MM.1S (cell line): ENCODE measurements at regions not wholly inside any gene's neighbourhood (a gene's known extent, or its start where the extent isn't known, plus 50 kb on each side); places are given as distances from the start of the nearest gene placed in this dataset.

Experiments used
- DNase-seq: peaks from one replicate; pipeline ENCODE4 v3.0.0-alpha.2; 2015
- H2AFZ ChIP-seq: fragments of 300-600 bp; sonication (generic); 2 replicates; pipeline ENCODE4 v1.6.0; 2016; ENCODE audit warnings: antibody characterized with exemption, low read length
- H3F3A ChIP-seq: fragments of 300-600 bp; sonication (generic); 2 replicates; pipeline ENCODE4 v1.6.1; 2016; ENCODE audit warnings: mild to moderate bottlenecking, antibody characterized with exemption, low read length, moderate library complexity, mixed read lengths; ENCODE audit not compliant: insufficient read depth
- H3K27ac ChIP-seq: fragments of 300-600 bp; sonication (generic); 2 replicates; pipeline ENCODE4 v1.5.1; 2016; ENCODE audit warnings: mild to moderate bottlenecking, low read length
- H3K27me3 ChIP-seq: fragments of 300-600 bp; sonication (generic); replicated peaks from 2 replicates; pipeline ENCODE4 v1.6.0; 2016; ENCODE audit warnings: low read length; ENCODE audit not compliant: insufficient read depth
- H3K36me3 ChIP-seq: fragments of 300-600 bp; sonication (generic); replicated peaks from 2 replicates; pipeline ENCODE4 v1.6.1; 2016; ENCODE audit warnings: mild to moderate bottlenecking, low read length, mixed read lengths; ENCODE audit not compliant: insufficient read depth
- H3K4me1 ChIP-seq: fragments of 300-600 bp; sonication (generic); 2 replicates; pipeline ENCODE4 v1.6.1; 2016; ENCODE audit warnings: low read length, mixed read lengths
- H3K4me2 ChIP-seq: fragments of 300-600 bp; sonication (generic); 2 replicates; pipeline ENCODE4 v1.6.0; 2016; ENCODE audit warnings: low read depth, low read length
- H3K4me3 ChIP-seq: fragments of 300-600 bp; sonication (generic); 2 replicates; pipeline ENCODE4 v1.5.1; 2016; ENCODE audit warnings: low read length, mixed read lengths
- H3K79me2 ChIP-seq: fragments of 300-600 bp; sonication (generic); 2 replicates; pipeline ENCODE4 v1.6.1; 2016; ENCODE audit warnings: mixed run types, low read length, mixed read lengths
- H3K9ac ChIP-seq: fragments of 300-600 bp; sonication (generic); 2 replicates; pipeline ENCODE4 v1.6.1; 2016; ENCODE audit warnings: low read length, mixed read lengths
- H3K9me2 ChIP-seq: fragments of 300-600 bp; sonication (generic); replicated peaks from 2 replicates; pipeline ENCODE4 v1.6.1; 2016; ENCODE audit warnings: mild to moderate bottlenecking, low read length, mixed read lengths; ENCODE audit not compliant: insufficient read depth
- H3K9me3 ChIP-seq: fragments of 300-600 bp; sonication (generic); replicated peaks from 2 replicates; pipeline ENCODE4 v1.6.1; 2016; ENCODE audit warnings: mild to moderate bottlenecking, low read length, mixed read lengths; ENCODE audit not compliant: insufficient read depth
- H4K20me1 ChIP-seq: fragments of 300-600 bp; sonication (generic); 2 replicates; pipeline ENCODE4 v1.6.1; 2016; ENCODE audit warnings: mild to moderate bottlenecking, low read length, moderate library complexity, mixed read lengths; ENCODE audit not compliant: insufficient read depth
- CTCF ChIP-seq: fragments of 300-600 bp; sonication (generic); IDR thresholded peaks from 2 replicates; pipeline ENCODE4 v1.5.1; 2016; ENCODE audit warnings: antibody characterized with exemption, low read length, mixed read lengths
- EZH2 ChIP-seq: fragments of 300-600 bp; sonication (generic); optimal IDR thresholded peaks from 2 replicates; pipeline ENCODE3; 2017; ENCODE audit warnings: low read depth, mild to moderate bottlenecking, antibody characterized with exemption, low read length, mixed read lengths
- EZH2phosphoT487 ChIP-seq: fragments of 300-600 bp; sonication (generic); IDR thresholded peaks from 2 replicates; pipeline ENCODE4 v1.6.1; 2018; ENCODE audit warnings: antibody characterized with exemption, low read length

- no peak overlapping the region for H2AFZ ChIP-seq
- no peak for DNase-seq
- no peaks in the 10 kb centered on the region for H4K20me1 ChIP-seq
- H3K27ac ChIP-seq, result no peak overlapping the region
- no peaks in the 10 kb centered on the region for H3K36me3 ChIP-seq
- H3K9me2 ChIP-seq, result no peaks in the 10 kb centered on the region
- H3F3A ChIP-seq, result no peaks in the 10 kb centered on the region
- H3K9ac ChIP-seq, result no peak overlapping the region
- H3K9me3 ChIP-seq, result no peaks in the 10 kb centered on the region
- H3K4me2 ChIP-seq, result no peak overlapping the region
- no peaks in the 10 kb centered on the region for H3K4me1 ChIP-seq
- no peak overlapping the region for H3K4me3 ChIP-seq
- H3K27me3 ChIP-seq, result no peaks in the 10 kb centered on the region
- H3K79me2 ChIP-seq, result no peaks in the 10 kb centered on the region
- TF ChIP-seq EZH2phosphoT487 (no peak), EZH2 (no peak), CTCF (no peak)
Measured at GRCh38 chr10:31154996-31155395, 123.3 kb upstream of the ZNF438 start.

GRCh38 chr10:31157123-31158010 lies 125.7 kb upstream of the ZNF438 start:
- Histone ChIP-seq H3K9me2 (no peaks in the 10 kb centered on the region), H4K20me1 (no peaks in the 10 kb centered on the region), H3K9me3 (no peaks in the 10 kb centered on the region), H3K4me3 (no peak overlapping the region), H3F3A (no peaks in the 10 kb centered on the region), H2AFZ (no peak overlapping the region), H3K27me3 (no peaks in the 10 kb centered on the region), H3K9ac (no peak overlapping the region), H3K79me2 (no peaks in the 10 kb centered on the region), H3K27ac (no peak overlapping the region), H3K4me2 (no peak overlapping the region), H3K36me3 (no peaks in the 10 kb centered on the region), H3K4me1 (no peaks in the 10 kb centered on the region)
- no peak for TF ChIP-seq EZH2
- TF ChIP-seq EZH2phosphoT487, result no peak
- TF ChIP-seq CTCF, result no peak
- DNase-seq, result no peak

GRCh38 chr10:31158011-31158658 lies 126.5 kb upstream of the ZNF438 start:
- Histone ChIP-seq H3F3A (no peaks in the 10 kb centered on the region), H2AFZ (no peak overlapping the region), H3K9me3 (no peaks in the 10 kb centered on the region), H3K27ac (no peak overlapping the region), H3K9me2 (no peaks in the 10 kb centered on the region), H3K4me2 (no peak overlapping the region), H3K4me1 (no peaks in the 10 kb centered on the region), H4K20me1 (no peaks in the 10 kb centered on the region), H3K9ac (no peak overlapping the region), H3K36me3 (no peaks in the 10 kb centered on the region), H3K27me3 (no peaks in the 10 kb centered on the region), H3K79me2 (no peaks in the 10 kb centered on the region), H3K4me3 (no peak overlapping the region)
- TF ChIP-seq EZH2phosphoT487 (no peak), CTCF (no peak), EZH2 (no peak)
- DNase-seq, result no peak
